ENCODE measurements at regions not wholly inside any gene's neighbourhood (a gene's known extent, or its start where the extent isn't known, plus 50 kb on each side); places are given as distances from the start of the nearest gene placed in this dataset.

DNA sequence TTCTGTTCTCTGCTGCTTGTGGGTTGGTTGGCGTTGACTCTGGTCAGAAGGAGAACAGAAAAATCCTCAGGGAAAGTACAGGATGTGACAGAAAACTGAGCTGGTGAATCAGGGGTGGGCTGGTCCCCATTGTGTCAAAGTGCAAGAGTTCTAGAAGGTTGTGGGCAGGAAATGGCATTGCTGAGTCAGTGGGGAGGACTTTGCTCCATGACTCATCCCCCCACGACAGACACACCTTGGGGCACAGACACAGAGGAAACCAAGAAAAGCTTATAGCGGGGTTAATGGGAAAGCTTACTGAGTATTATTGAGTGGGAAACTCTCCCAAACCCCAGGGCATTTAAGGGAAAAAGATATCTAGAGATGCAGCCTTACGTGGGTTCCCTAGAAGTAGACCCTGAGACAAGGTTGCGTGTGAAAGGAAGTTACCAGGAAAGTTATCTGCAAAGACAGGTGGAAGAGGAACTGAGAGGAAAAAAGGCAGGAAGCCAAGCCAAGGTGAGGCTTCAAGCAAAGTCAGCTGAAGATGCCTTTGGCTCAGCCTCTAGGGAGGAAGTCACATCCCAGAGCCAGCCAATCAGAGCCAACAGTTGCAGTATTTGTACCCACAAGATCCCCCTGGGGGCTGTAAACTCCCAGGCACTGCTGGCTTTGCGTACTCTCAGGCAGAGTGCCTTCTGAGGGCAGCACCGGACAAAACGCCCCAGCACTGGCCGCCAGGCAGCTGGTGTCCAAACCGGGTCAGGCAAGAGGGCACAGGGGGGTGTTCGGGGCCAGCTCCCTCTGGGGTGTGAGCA lies 86.4 kb downstream of the FOXL1 start:
- no peak for DNase-seq

DNA sequence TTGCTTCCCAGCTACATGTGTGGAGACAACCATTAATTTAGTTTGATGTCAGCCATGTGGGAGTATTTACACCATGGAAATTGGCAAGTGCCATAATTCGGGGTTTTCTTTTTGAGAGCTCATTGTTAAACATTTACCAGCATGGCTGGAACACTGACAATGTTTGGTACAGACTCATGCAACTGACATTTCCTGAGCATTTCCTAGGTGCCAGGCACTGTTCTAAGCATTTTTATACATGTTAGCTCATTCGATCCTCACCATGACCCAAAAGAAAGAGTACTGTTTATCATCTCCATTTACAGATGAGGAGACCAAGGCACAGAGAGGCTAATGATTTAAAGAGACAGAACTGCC lies 86.9 kb downstream of the FOXL1 start:
- no peak for DNase-seq

DNA sequence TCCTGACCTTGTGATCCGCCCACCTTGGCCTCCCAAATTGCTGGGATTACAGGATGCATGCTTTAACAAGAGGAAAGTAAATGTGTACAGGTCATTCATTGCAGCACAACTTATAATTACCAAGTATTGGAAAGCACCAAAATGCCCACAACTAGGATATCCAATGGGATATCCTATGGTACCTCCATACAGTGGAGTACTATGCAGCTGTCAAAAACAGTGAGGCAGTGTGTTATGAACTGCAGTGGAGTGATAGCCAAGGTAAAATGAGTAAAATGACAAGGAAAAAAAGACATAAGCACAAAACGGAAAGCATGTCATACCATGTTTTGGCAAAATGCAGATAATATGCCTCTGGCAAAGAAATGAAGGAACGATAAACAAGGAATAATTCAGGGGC lies 87.6 kb downstream of the FOXL1 start:
- no peak for DNase-seq

DNA sequence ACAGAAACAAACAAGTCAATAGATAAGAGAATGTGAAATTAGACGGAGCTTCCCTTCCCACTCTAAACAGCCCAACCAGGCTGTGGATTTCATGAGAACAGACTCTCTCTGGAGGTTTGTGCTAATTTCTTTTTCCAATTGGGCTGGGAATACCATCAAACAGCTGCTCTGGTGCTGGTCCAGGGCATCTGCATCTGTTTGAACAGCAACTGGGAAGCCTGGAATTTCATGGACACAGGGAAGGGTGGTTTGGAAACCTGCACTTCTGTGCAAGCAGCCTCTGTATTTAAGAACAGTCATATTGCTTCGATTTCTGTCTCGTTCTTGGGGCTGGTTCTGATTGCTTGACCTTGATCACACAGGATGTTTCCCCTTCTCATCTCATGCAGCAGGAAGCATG lies 88.7 kb downstream of the FOXL1 start:
- DNase-seq = no peak

DNA sequence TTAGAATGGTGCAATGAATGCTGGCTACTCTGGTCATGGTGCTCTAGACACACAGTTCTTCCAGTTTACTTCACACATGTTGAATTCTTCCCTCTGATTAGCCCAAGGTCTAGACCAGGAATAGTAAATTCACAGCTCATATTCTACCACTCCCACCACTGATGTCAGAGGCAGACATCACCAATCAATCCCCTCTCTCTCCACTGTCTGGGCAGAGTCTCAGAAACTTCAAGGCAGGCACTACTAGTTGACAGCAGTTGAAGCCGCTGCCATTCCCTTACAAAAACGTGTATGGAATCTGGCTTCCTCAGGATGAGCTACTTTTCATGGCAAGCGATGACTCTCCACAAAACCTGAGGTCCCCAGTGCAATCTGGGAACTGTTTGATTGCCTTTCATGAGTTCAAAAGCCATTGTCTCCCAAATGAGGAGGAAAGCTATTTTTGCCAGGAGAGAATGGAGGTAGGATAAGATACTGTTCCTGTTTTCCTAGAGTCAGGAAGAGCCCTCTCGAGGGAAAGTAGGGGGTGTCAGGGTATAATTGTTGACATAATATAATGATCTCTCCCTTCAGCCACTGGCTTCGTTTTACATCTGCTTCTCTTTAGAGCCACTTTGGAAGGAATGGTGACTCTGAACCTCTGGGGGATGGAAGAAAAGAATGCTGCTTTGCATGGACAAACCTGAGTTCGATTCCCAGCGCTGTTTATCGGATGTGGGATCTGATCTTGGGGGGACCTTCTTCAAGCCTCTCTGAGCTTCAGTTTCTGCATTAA lies 90.0 kb downstream of the FOXL1 start:
- no peak for DNase-seq

DNA sequence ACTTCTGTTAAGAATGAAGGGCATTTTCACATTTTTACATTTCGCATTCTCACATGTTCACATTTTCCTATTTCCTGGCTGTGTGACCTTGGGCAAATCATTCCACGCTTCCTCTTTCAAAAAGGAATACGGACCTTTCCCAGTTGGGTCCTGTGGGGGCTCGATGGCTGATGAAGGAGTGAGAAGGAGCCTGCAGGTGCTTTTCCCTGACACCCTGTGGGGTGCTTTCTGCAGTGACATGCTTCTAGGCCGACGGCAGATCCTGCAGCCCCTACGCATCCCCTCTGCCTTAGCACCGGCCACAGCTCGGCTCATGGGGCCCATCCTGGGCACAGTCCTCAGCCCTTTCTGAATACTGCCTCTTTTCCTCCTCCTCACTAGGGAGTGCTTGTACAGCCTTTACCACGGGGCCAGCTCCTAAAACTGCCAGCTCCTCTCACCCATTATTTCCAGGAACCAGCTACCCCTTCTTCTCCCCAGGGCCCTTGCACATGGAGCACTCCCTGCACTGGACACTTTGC lies 91.0 kb downstream of the FOXL1 start:
- DNase-seq = no peak

DNA sequence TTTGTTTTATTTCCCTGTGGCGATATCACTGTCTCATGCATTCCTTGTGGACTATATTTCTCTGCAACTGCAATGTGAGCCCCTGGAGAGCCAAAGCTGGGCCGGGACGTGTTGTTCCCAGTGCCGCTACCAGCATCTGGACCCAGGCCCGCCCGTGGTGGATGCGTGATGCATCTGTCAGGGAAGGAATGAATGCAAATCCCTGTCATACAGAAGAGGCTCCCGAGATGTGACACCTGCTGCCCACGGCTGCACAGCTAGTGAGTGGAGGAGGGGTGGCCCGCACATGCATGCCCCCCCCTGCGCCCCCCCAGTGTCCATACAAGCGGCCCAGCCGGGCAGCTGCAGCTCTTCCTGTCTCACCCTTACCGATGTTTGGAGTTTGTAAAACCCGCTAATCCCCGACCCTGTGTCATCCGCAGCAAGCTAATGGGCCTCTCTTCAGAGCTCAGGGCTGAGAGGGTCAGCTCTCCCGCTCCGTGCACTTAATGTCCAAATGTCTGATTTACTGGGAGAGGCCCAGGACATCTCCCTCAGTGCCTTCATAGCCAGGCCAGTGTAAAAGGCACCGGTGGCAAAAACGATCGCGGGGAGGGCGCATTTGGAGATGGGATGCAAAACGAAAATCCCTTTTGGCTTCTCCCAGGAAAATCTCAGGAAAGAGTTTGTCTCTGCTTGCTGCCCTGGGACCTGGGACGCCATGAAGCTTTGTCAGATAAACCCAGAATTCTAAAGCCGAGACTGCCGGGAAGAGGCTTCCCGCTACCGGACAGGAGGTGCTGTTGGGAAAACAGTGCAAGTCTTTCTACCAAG lies 91.8 kb downstream of the FOXL1 start:
- DNase-seq = no peak

DNA sequence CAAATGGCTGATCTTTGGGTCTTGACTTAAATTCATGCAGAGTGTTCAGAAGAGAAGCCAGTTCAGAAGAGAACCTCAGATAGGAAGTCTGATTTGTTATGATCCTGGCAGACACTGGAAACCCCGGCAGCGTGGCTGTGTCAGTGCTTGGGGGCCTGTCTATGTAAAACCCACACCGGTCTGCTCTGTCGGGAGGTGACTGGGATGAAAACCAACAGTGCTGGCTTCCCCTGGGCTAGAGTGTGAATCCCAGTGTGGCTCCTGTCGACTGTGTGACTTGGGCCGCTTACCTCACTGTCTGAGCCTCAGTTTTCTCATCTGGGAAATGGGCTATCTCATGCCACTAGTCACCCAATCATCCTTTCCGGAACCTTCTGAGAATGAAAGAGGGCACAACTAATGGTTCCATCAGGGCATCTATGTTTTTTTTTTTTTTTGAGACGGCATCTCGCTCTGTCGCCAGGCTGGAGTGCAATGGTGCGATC lies 92.4 kb downstream of the FOXL1 start:
- DNase-seq = no peak

DNA sequence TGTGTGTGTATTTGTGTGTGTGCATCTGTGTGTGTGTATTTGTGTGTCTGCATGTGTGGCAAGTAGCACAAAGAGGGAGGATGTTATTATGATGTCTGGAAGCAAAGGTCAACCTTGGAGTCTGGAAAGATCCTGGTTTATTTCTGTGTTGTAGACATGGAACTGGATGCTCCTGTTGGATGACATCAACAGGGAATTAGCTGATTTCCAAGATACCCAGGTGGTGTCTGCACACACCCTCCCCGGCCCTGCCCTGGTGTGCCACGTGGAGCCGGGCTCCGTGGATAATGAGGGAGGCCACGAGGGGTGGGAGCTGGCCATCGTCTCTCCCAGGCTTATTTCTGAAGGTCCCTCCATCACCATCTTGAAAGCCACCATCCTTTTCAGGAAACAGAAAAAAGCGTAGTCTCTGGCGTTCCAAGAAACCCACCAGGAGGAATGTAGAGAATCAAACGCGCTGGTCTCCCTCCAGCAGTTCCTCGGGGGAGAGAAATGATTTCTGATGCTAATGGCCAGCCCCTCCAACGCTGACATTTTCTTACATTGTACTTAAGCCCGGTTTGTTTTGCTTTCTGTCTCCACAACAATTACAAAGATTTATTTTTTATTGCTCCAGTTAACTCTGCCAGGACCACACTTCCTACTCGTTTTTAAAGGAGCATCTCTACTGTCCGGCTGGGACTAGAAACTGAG lies 93.3 kb downstream of the FOXL1 start:
- no peak for DNase-seq

DNA sequence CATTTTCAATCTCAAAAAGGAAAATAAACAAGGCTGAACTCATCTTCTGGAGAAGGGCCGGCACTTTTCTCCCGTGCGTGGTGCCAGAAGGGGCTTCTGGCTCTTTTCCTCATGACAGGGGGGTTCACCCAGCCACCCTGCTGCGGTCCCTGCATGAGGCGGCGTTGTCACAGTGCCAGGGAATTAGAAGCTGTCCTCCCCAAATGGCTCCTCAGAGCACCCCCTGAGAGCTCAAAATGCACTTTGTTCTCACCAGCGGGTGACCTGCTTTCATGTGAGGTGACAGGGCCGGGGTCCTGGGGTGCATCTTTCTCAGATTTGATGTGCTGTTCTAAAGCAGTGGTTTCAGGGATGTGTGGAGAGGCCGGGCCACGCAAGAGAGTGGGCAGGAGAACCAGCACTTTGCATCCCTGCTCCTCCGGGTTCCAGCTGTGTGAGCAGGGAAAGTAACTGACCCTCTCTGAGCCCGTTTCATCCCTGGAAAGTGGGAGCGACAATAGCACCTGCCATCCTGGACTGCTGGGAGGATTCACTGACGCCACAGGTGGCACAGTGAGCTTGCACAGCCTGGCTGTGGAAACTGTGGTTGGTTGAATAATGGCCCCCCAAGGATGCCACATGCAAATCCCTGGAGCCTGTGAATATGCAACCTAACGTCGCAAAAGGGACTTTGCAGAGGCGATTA lies 94.0 kb downstream of the FOXL1 start:
- no peak for DNase-seq

DNA sequence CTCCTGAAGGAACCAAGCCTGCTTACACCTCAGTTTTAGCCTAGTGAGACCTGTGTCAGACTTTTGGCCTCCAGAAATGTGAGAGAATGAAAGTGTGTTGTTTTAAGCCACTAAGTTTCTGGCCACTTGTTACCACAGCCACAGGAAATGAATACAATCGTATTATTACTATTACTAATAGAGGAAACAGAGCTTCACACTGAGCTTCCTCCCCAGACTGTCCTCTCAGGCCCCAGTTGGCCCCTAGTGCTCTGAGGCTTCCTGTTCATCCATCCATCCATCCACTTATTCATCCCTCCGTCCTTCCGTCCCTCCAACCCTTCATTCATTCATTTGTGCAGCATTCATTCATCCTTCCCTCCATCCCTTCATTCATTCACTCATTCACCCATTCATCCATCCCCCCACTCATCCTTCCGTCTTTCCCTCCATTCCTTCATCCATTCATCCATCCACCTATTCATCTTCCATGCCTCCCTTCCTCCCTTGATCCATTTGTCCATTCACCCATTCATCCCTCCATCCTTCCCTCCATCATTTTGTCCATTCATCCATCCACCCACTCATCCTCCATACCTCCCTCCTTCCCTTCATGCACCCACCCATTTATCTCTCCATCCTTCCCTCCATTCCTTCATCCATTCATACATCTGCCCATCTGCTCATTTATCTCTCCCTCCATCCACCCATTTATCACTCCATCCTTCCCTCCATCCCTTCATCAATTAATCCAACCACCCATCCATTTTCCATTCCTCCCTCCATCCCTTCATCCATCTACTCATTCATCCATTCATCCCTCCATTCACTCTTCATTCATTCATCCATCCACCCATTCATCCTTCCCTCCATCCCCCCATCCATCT lies 95.0 kb downstream of the FOXL1 start:
- DNase-seq = no peak

DNA sequence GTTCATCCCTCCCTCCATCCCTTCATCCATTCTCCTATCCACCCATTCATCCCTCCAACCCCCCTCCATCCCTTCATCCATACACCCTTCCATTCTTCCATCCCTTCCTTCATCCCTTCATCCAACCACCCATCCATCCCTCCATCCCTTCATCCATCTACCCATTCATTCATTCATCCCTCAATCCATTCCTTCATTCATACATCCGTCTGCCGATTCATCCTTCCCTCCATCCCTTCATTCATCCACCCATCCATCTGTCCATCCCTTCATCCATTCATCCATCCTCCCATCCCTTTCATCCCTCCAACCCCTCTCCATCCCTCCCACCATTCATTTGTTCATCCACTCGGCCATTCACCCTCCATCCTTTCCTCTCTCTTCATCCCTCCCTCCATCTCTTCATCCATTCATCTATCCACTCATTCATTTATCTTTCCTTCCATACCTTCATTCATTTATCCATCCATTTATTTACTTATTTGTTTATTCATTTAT lies 95.7 kb downstream of the FOXL1 start:
- DNase-seq = no peak

DNA sequence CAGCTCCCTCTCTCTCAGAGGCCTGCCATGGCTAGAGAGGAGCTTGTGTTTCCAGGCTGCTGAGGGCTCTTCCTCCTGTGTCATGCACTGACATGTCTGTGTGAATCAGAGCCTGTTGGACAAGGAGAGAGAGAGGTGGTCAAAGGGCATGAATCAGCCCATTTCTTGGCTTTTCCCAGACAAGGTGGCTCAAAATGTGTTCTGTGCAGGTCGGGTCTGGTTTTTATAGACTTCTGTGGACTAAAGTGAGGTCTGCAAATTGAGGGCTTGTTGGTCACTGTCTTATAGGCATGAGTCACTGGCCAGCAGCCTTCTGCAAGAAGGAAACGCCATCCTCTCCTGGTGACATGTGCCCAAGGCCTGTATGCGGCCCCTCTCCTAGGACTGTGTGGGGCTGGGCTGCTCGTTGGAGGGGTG lies 97.9 kb downstream of the FOXL1 start:
- DNase-seq = no peak

DNA sequence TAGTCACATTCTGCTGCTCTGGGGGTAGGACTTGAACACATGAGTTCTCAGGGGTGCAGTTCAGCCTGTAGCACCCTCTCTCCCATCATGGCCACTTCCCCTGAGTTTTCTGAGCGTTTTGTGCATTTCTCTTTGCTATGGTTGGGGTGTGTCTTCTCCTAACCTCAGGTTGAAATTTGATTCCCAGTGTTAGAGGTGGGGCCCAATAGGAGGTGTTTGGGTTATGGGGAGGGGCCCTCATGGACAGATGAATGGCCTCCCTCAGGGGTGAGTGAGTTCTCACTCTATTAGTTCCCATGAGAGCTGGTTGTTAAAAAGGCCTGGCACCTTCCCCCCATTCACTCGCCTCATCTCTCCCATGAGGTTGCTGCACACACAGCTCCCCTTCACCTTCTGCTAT lies 101.1 kb downstream of the FOXL1 start:
- DNase-seq = no peak

DNA sequence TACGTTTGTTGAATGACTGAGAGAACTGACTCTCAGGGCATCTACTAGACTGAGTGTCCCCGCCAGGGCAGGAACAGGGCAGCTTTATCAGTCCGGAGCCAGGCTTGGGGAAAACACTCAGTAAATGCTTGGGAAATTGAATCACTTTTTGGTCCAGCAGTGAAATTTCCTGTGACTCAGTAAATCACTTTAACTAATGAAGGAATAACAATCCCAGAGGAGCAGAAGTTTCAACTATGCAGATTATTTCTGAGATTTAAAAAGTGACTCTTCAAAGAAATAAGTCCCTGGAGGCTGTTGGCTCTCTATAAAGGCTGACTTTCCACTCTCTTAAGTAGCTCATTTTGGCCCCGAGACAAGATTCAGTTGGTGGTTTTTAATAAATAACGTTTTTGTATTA lies 101.8 kb downstream of the FOXL1 start:
- no peak for DNase-seq

DNA sequence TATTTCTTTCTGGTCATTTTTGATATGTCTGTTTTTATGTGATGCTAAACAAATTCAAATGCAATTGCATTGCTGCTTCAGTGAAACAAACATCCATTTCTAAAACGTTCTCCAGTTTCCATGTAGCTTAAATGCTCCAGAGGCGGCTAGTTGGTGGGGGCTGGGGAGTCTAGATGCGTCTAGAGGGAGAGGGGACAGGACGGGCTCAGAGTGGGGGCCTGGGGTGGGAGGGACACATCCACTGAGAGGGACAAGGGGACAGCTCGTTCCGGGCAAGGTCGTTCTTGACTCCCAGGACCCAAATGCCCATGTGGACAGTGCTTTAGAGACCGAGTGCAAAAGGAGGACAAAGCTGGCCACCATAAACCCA lies 102.3 kb downstream of the FOXL1 start:
- no peak for DNase-seq

DNA sequence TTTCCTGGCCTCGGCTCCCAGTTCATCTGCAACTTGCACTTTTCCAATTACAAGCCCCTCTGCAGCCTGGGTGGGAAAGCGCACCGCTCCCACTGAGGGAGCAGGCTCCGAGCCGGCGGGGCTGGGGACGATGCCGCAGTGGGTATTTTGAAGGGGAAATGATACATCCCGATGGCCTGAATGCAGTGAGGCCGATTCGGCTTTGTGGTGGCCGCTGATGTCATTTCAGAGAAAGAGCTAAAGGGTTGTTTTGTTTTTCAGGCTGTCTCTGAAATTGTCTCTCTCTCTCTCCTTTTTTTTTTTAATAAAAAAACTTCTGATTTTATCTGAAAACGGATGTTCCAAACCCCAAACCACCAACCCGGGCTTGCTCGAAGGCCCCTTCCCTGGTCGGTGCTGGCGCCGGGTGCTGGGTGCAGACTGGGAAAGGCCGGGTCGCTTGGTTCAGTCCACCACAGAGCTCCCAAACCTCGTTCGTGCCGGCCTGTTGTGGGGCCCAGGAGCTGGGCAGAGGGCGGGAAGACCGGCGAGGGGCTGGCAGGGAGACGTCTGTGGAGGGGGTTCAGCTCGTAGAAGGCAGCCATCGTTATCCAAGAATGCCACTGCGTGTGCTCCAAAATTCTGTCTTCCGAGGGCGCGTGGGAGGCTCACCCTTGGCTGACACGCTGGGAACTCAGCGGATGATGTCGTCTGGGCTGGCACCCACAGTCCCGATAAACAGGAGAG lies 102.8 kb downstream of the FOXL1 start:
- DNase-seq = no peak

DNA sequence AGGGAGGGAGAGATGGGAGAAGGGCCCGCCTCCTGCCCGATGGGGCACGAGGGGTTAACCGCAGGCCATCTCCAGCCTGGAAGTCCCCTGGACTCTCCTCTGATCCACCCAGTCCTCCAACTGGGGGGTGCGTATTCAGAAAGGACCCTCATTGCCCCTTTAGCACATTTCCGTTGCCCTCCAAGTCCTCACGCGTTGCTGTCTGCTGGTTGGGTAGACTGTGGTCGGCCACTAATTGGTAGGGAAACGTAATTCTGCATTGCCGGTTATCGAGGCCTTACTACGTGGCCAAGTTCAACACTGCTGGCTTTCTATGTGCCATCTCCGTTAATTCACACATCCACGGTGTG lies 103.4 kb downstream of the FOXL1 start:
- no peak for DNase-seq

DNA sequence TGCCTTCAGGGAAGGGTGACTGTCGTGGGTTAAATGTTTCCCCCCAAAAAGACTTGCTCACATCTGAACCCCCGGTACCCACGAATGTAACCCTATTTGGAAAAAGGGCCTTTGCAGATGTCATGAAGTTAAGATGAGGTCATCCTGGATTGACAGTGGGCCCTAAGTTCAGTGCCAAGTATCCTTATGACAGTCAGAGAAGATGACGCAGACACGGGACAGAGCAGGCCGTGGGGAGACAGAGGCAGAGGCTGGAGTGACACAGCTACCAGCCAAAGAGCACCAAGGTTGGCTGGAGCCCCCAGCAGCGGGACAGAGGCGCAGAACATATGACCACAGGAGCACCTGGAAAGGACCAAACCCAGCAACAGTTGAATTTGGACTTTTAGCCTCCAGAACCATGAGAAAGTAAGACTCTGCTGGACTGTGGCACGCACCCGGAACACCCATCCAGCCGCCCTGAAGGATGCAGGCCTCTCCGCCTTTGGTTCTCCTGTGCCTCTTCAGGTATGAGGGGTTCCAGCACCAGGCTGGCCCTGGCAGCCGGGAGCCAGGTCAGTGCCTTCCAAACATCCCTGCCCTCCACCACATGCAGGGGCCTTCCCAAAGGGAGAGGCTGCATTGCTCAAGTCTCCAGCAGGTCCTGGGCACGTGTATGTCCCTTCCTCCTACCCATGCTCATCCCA lies 104.0 kb downstream of the FOXL1 start:
- no peak for DNase-seq
